Astrocyte (in vitro differentiated cells and primary cell): ENCODE measurements at regions not wholly inside any gene's neighbourhood (a gene's known extent, or its start where the extent isn't known, plus 50 kb on each side); places are given as distances from the start of the nearest gene placed in this dataset.

Source experiments
- DNase-seq: peaks from one replicate; pipeline ENCODE4 v3.0.0-alpha.2; 2010; ENCODE audit warnings: low read depth
- FAIRE-seq: peaks from 2 replicates; lab custom pipeline; 2011; peaks lifted over from hg19 to GRCh38; lab: Jason Lieb, UNC
- H2AFZ ChIP-seq: 2 replicates; pipeline ENCODE4 v1.6.0; 2012; ENCODE audit warnings: low read depth, low read length, inconsistent platforms
- H3K27ac ChIP-seq: 2 replicates; pipeline ENCODE4 v1.5.1; 2011; ENCODE audit warnings: low read depth, low read length, inconsistent platforms
- H3K27me3 ChIP-seq: 2 replicates; pipeline ENCODE4 v1.6.0; 2011; ENCODE audit warnings: low read length, inconsistent platforms; ENCODE audit not compliant: insufficient read depth
- H3K36me3 ChIP-seq: 2 replicates; pipeline ENCODE4 v1.5.1; 2011; ENCODE audit warnings: low read length, inconsistent platforms; ENCODE audit not compliant: insufficient read depth
- H3K4me1 ChIP-seq: 2 replicates; pipeline ENCODE4 v1.5.1; 2011; ENCODE audit warnings: low read length, inconsistent platforms; ENCODE audit not compliant: insufficient read depth
- H3K4me2 ChIP-seq: 2 replicates; pipeline ENCODE4 v1.6.0; 2012; ENCODE audit warnings: low read length, inconsistent platforms
- H3K4me3 ChIP-seq: 2 replicates; pipeline ENCODE4 v1.5.1; 2011; ENCODE audit warnings: low read depth, mild to moderate bottlenecking, low read length, inconsistent platforms; ENCODE audit not compliant: insufficient read depth
- H3K79me2 ChIP-seq: 2 replicates; pipeline ENCODE4 v1.6.0; 2012; ENCODE audit warnings: mild to moderate bottlenecking, low read length, inconsistent platforms; ENCODE audit not compliant: insufficient read depth
- H3K9ac ChIP-seq: 2 replicates; pipeline ENCODE4 v1.6.0; 2012; ENCODE audit warnings: mild to moderate bottlenecking, low read length, inconsistent platforms
- H3K9me3 ChIP-seq: 2 replicates; pipeline ENCODE4 v1.5.1; 2012; ENCODE audit warnings: low read depth, mild to moderate bottlenecking, low read length, inconsistent platforms; ENCODE audit not compliant: insufficient read depth
- H4K20me1 ChIP-seq: 2 replicates; pipeline ENCODE4 v1.6.0; 2012; ENCODE audit warnings: low read length, inconsistent platforms; ENCODE audit not compliant: insufficient read depth
- H3K27ac Mint-ChIP-seq: one replicate; pipeline ENCODE4 v1.8.0; 2021; ENCODE audit warnings: mild to moderate bottlenecking, mixed read lengths; ENCODE audit not compliant: unreplicated experiment
- H3K27me3 Mint-ChIP-seq: one replicate; pipeline ENCODE4 v1.8.0; 2021; ENCODE audit warnings: low read depth, mixed read lengths; ENCODE audit not compliant: unreplicated experiment
- H3K36me3 Mint-ChIP-seq: one replicate; pipeline ENCODE4 v1.8.0; 2021; ENCODE audit warnings: low read depth, mixed read lengths; ENCODE audit not compliant: unreplicated experiment
- H3K4me1 Mint-ChIP-seq: one replicate; pipeline ENCODE4 v1.8.0; 2021; ENCODE audit warnings: low read depth, mixed read lengths; ENCODE audit not compliant: unreplicated experiment
- H3K4me3 Mint-ChIP-seq: one replicate; pipeline ENCODE4 v1.8.0; 2021; ENCODE audit warnings: mild to moderate bottlenecking, moderate library complexity, mixed read lengths; ENCODE audit not compliant: unreplicated experiment
- H3K9me3 Mint-ChIP-seq: one replicate; pipeline ENCODE4 v1.8.0; 2021; ENCODE audit warnings: mild to moderate bottlenecking, mixed read lengths; ENCODE audit not compliant: unreplicated experiment
- CTCF ChIP-seq: IDR thresholded peaks from 2 replicates; pipeline ENCODE4 v1.5.1; 2011; ENCODE audit warnings: low read depth, mild to moderate bottlenecking, inconsistent platforms, low read length, moderate library complexity; ENCODE audit not compliant: insufficient read depth
- EZH2 ChIP-seq: IDR thresholded peaks from 2 replicates; pipeline ENCODE4 v1.6.1; 2012; ENCODE audit warnings: mild to moderate bottlenecking, low read length, inconsistent platforms; ENCODE audit not compliant: insufficient read depth

GRCh38 chr2:67727131-67727530 is 330.0 kb downstream of the ETAA1 start:
- Mint-ChIP-seq H3K36me3 (no peaks in the 10 kb centered on the region), H3K27me3 (peaks cover 7% of the 10 kb centered on the region), H3K9me3 (peaks cover 2% of the 10 kb centered on the region), H3K27ac (no peak overlapping the region), H3K4me1 (no peaks in the 10 kb centered on the region), H3K4me3 (no peak overlapping the region)
- DNase-seq, result no peak
- no peaks in the 10 kb centered on the region for H4K20me1 ChIP-seq
- no peaks in the 10 kb centered on the region for H3K4me1 ChIP-seq
- H3K9ac ChIP-seq, result no peak overlapping the region
- no peak overlapping the region for H3K4me3 ChIP-seq
- no peaks in the 10 kb centered on the region for H3K36me3 ChIP-seq
- FAIRE-seq, result no peak
- no peak overlapping the region for H2AFZ ChIP-seq
- H3K4me2 ChIP-seq, result no peak overlapping the region
- no peak for TF ChIP-seq EZH2
- no peak for TF ChIP-seq CTCF
- no peak overlapping the region for H3K27ac ChIP-seq
- no peaks in the 10 kb centered on the region for H3K9me3 ChIP-seq
- peaks cover 3% of the 10 kb centered on the region for H3K27me3 ChIP-seq
- H3K79me2 ChIP-seq, result no peaks in the 10 kb centered on the region

- Histone ChIP-seq H3K36me3 (no peaks in the 10 kb centered on the region), H3K79me2 (no peaks in the 10 kb centered on the region), H3K4me1 (no peaks in the 10 kb centered on the region), H3K27me3 (peaks cover 3% of the 10 kb centered on the region), H4K20me1 (no peaks in the 10 kb centered on the region), H3K9me3 (no peaks in the 10 kb centered on the region), H3K4me2 (no peak overlapping the region), H3K9ac (no peak overlapping the region), H2AFZ (no peak overlapping the region), H3K27ac (no peak overlapping the region), H3K4me3 (no peak overlapping the region)
- no peak for DNase-seq
- Mint-ChIP-seq H3K27ac (no peak overlapping the region), H3K4me1 (no peaks in the 10 kb centered on the region), H3K4me3 (no peak overlapping the region), H3K36me3 (no peaks in the 10 kb centered on the region), H3K9me3 (no peaks in the 10 kb centered on the region), H3K27me3 (peaks cover 7% of the 10 kb centered on the region)
- FAIRE-seq, result no peak
- TF ChIP-seq EZH2, result no peak
- TF ChIP-seq CTCF, result no peak
Observed at GRCh38 chr2:67727623-67728022, 330.5 kb downstream of the ETAA1 start.

GRCh38 chr2:67729474-67729873 is 332.3 kb downstream of the ETAA1 start:
- H3K4me1 Mint-ChIP-seq, result no peaks in the 10 kb centered on the region
- no peak for TF ChIP-seq CTCF
- H3K36me3 ChIP-seq, result no peaks in the 10 kb centered on the region
- peaks cover 7% of the 10 kb centered on the region for H3K27me3 Mint-ChIP-seq
- no peak overlapping the region for H3K4me3 Mint-ChIP-seq
- no peaks in the 10 kb centered on the region for H3K9me3 Mint-ChIP-seq
- H3K9ac ChIP-seq, result no peak overlapping the region
- H3K4me2 ChIP-seq, result no peak overlapping the region
- no peaks in the 10 kb centered on the region for H3K36me3 Mint-ChIP-seq
- H3K4me1 ChIP-seq, result no peaks in the 10 kb centered on the region
- FAIRE-seq (no peak), DNase-seq (no peak)
- no peak overlapping the region for H3K27ac Mint-ChIP-seq
- H3K4me3 ChIP-seq, result no peak overlapping the region
- peaks cover 3% of the 10 kb centered on the region for H3K27me3 ChIP-seq
- H3K27ac ChIP-seq, result no peak overlapping the region
- H4K20me1 ChIP-seq, result no peaks in the 10 kb centered on the region
- H3K9me3 ChIP-seq, result no peaks in the 10 kb centered on the region
- H3K79me2 ChIP-seq, result no peaks in the 10 kb centered on the region
- no peak overlapping the region for H2AFZ ChIP-seq
